Progenitor cell of endocrine pancreas (in vitro differentiated cells): ENCODE measurements at regions not wholly inside any gene's neighbourhood (a gene's known extent, or its start where the extent isn't known, plus 50 kb on each side); places are given as distances from the start of the nearest gene placed in this dataset.

ENCODE experiments used
- DNase-seq: peaks from one replicate; pipeline ENCODE4 v3.0.0; 2021; ENCODE audit warnings: low spot score; ENCODE audit not compliant: unreplicated experiment
- H3K27ac Mint-ChIP-seq: 2 replicates; pipeline ENCODE4 v1.8.0; 2021; ENCODE audit warnings: mild to moderate bottlenecking, moderate library complexity, mixed read lengths
- H3K27me3 Mint-ChIP-seq: 2 replicates; pipeline ENCODE4 v1.8.0; 2021; ENCODE audit warnings: mixed read lengths
- H3K36me3 Mint-ChIP-seq: 2 replicates; pipeline ENCODE4 v1.8.0; 2022; ENCODE audit warnings: mixed read lengths; ENCODE audit not compliant: insufficient read depth
- H3K4me1 Mint-ChIP-seq: 2 replicates; pipeline ENCODE4 v1.8.0; 2021; ENCODE audit warnings: low read depth, mixed read lengths
- H3K4me3 Mint-ChIP-seq: 2 replicates; pipeline ENCODE4 v1.8.0; 2021; ENCODE audit warnings: low read depth, mild to moderate bottlenecking, moderate library complexity, mixed read lengths
- H3K9me3 Mint-ChIP-seq: 2 replicates; pipeline ENCODE4 v1.8.0; 2021; ENCODE audit warnings: low read depth, mixed read lengths
- TF ChIP-seq, protein P1 (sequence below): fragments of 200-600 bp; sonication (generic); IDR thresholded peaks from one replicate; pipeline ENCODE4 v1.5.0; 2021; ENCODE audit warnings: antibody characterized with exemption, mild to moderate bottlenecking; ENCODE audit not compliant: unreplicated experiment

DNA sequence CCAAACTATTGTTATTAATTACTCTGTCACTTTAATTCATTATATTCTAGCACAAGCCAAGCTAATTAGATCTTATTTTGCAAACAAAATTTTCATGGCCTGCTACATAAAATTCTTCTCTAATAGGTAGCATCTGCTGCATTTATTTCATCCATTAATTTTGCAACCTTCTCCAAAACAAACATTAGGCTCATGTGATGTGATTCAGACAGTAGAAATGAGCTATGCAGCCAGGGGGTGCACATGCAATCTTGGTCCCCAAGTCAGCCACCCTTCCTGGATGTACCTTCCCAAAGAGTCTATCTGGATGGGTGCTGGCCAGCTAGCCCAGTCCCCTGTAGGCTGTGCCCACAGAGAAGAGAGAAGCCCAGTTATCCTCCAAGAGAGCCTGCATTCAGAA is 242.1 kb upstream of the OSR1 start:
- Mint-ChIP-seq H3K4me3 (no peak overlapping the region), H3K9me3 (peaks cover 3% of the 10 kb centered on the region), H3K27me3 (peaks cover 6% of the 10 kb centered on the region), H3K36me3 (no peaks in the 10 kb centered on the region), H3K4me1 (peaks cover 3% of the 10 kb centered on the region), H3K27ac (no peak overlapping the region)
- no peak for DNase-seq
- TF ChIP-seq, protein P1, sequence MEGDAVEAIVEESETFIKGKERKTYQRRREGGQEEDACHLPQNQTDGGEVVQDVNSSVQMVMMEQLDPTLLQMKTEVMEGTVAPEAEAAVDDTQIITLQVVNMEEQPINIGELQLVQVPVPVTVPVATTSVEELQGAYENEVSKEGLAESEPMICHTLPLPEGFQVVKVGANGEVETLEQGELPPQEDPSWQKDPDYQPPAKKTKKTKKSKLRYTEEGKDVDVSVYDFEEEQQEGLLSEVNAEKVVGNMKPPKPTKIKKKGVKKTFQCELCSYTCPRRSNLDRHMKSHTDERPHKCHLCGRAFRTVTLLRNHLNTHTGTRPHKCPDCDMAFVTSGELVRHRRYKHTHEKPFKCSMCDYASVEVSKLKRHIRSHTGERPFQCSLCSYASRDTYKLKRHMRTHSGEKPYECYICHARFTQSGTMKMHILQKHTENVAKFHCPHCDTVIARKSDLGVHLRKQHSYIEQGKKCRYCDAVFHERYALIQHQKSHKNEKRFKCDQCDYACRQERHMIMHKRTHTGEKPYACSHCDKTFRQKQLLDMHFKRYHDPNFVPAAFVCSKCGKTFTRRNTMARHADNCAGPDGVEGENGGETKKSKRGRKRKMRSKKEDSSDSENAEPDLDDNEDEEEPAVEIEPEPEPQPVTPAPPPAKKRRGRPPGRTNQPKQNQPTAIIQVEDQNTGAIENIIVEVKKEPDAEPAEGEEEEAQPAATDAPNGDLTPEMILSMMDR = no peak

DNA sequence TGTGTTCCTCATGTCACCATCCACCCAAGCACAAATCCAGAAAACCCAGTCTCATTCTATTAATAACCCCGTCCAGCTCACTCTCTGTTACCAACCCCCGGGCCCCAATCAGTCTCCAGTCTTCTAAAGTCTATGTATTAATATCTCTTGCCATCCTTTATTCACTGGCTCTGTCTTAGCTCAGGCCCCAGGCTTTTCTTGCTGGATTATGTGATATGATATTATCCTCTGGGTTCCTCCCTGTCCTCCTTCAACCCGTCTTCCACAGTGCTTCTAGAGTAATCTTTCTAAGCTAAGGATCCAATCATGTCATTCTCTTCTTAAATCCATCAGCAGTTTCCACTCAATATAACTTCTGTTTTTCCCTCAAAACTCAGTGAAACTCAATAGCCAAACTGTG is 240.5 kb upstream of the OSR1 start:
- Mint-ChIP-seq H3K9me3 (no peaks in the 10 kb centered on the region), H3K36me3 (no peaks in the 10 kb centered on the region), H3K27me3 (peaks cover 6% of the 10 kb centered on the region), H3K4me1 (peaks cover 3% of the 10 kb centered on the region), H3K4me3 (no peak overlapping the region), H3K27ac (no peak overlapping the region)
- no peak for DNase-seq
- TF ChIP-seq, protein P1 = no peak

DNA sequence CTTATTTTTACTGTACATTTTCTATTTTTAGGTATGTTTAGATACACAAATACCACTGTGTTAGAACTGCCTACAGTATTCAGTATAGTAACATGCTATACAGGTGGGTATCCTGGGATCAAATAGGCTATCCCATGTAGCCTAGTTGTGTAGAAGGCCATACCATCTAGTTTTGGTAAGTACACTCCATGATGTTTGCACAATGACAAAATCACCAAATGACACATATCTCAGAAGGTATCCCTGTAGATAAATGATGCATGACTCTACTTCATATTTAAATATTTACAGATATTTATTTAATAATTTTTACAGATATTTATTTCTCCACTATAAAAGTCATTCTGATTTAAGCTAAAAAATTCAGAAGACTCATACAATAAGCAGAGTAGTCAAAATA is 233.8 kb upstream of the OSR1 start:
- H3K27ac Mint-ChIP-seq = no peak overlapping the region
- no peaks in the 10 kb centered on the region for H3K27me3 Mint-ChIP-seq
- H3K4me3 Mint-ChIP-seq = no peak overlapping the region
- peaks cover 4% of the 10 kb centered on the region for H3K4me1 Mint-ChIP-seq
- DNase-seq = no peak
- H3K9me3 Mint-ChIP-seq = peaks cover 3% of the 10 kb centered on the region
- H3K36me3 Mint-ChIP-seq = no peaks in the 10 kb centered on the region
- TF ChIP-seq, protein P1 = no peak

- no peak overlapping the region for H3K4me3 Mint-ChIP-seq
- peaks cover 8% of the 10 kb centered on the region for H3K9me3 Mint-ChIP-seq
- peaks cover 4% of the 10 kb centered on the region for H3K4me1 Mint-ChIP-seq
- no peak for DNase-seq
- H3K27me3 Mint-ChIP-seq = no peaks in the 10 kb centered on the region
- H3K36me3 Mint-ChIP-seq = no peaks in the 10 kb centered on the region
- TF ChIP-seq, protein P1 = no peak
- H3K27ac Mint-ChIP-seq = no peak overlapping the region
Observed at GRCh38 chr2:19589791-19590190, 231.4 kb upstream of the OSR1 start.

DNA sequence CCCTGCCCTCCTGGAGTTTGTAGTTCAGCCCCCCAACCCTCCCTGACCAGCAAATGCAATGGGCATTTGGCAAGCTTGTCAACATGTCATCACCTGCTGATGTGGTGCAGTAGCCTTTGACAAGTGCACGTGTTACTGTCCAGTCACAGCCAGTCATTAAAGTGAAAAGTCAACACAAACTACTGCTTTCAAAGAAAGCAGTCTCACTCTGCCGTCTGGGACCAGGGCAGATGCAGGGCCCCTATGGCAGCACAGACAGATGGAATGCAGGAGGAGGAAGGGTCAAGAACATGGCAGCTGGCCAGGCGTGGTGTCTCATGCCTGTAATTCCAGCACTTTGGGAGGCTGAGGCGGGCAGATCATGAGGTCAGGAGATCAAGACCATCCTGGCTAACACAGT is 222.4 kb upstream of the OSR1 start:
- no peak for DNase-seq
- TF ChIP-seq, protein P1 = no peak
- peaks cover 6% of the 10 kb centered on the region for H3K9me3 Mint-ChIP-seq
- no peaks in the 10 kb centered on the region for H3K36me3 Mint-ChIP-seq
- H3K27ac Mint-ChIP-seq = no peak overlapping the region
- peaks cover 16% of the 10 kb centered on the region for H3K4me1 Mint-ChIP-seq
- H3K27me3 Mint-ChIP-seq = peaks cover 3% of the 10 kb centered on the region
- H3K4me3 Mint-ChIP-seq = no peak overlapping the region
